GM12891 (cell line): ENCODE measurements at regions not wholly inside any gene's neighbourhood (a gene's known extent, or its start where the extent isn't known, plus 50 kb on each side); places are given as distances from the start of the nearest gene placed in this dataset.

ENCODE experiments used
- PAX5 ChIP-seq: IDR thresholded peaks from 2 replicates; pipeline ENCODE4 v1.6.1; 2011; ENCODE audit warnings: low read length, moderate library complexity, mild to moderate bottlenecking; ENCODE audit not compliant: insufficient read depth, severe bottlenecking
- POLR2A ChIP-seq: IDR thresholded peaks from 2 replicates; pipeline ENCODE4 v1.6.1; 2011; ENCODE audit warnings: low read depth, low read length, control low read depth
- POLR2AphosphoS5 ChIP-seq: IDR thresholded peaks from 2 replicates; pipeline ENCODE4 v1.6.1; 2011; ENCODE audit warnings: low read depth, low read length, control low read depth
- TAF1 ChIP-seq: IDR thresholded peaks from 2 replicates; pipeline ENCODE4 v1.6.1; 2011; ENCODE audit warnings: low read depth, low read length, control low read depth

DNA sequence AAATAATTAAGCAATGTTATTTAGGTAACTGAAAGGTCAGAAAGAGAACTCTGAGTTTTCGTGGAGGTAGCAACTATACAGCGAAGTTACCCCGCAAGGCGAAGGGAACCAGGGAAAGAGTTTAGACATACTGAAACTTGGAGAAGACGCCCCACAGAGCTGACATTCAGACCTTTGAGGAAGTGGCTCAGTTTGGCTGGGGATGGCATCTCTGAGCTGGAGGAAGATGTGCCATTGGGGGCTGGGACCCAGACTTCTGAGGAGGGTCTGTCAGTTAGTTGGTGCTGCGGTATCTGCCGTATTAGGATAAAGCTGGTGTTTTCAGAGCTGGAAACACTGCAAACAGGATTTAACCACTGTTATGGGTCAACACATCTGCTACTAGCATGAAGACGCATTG, 156.6 kb downstream of the ANKRD50 start:
- TF ChIP-seq POLR2A (no peak), POLR2AphosphoS5 (no peak), TAF1 (no peak), PAX5 (no peak)
